Lung microvascular endothelial cell (primary cell): ENCODE measurements at regions not wholly inside any gene's neighbourhood (a gene's known extent, or its start where the extent isn't known, plus 50 kb on each side); places are given as distances from the start of the nearest gene placed in this dataset.

Experiments used
- DNase-seq, 2 donors: peaks; one replicate each; pipeline versions ENCODE4 v3.0.0 to v3.0.0-alpha.2; 2010; ENCODE audit warnings: low read depth in 2 of 2

GRCh38 chr5:58073243-58073642 is 386.6 kb downstream of the PLK2 start:
- DNase-seq = peak in 1 of 2 donors; percentile 53

- no peak for DNase-seq
Measured at GRCh38 chr5:58072300-58072965, 387.5 kb downstream of the PLK2 start.

GRCh38 chr5:58071566-58071965 is 388.3 kb downstream of the PLK2 start:
- DNase-seq = peak in 1 of 2 donors; percentile 49

- DNase-seq = no peak
Measured at GRCh38 chr5:58069846-58070245, 390.0 kb downstream of the PLK2 start.

GRCh38 chr5:58069016-58069705 is 390.7 kb downstream of the PLK2 start:
- no peak for DNase-seq

- DNase-seq = no peak
Measured at GRCh38 chr5:58066557-58066956, 393.3 kb downstream of the PLK2 start.

- DNase-seq = no peak
Measured at GRCh38 chr5:58066076-58066475, 393.8 kb downstream of the PLK2 start.

GRCh38 chr5:58064801-58065200 is 395.1 kb downstream of the PLK2 start:
- no peak for DNase-seq

GRCh38 chr5:58060996-58061395 is 398.9 kb downstream of the PLK2 start:
- no peak for DNase-seq

- DNase-seq = no peak
Measured at GRCh38 chr5:58057324-58057723, 402.6 kb downstream of the PLK2 start.

GRCh38 chr5:58056546-58056945 is 403.3 kb downstream of the PLK2 start:
- DNase-seq = peak; percentile 66 to 88

GRCh38 chr5:58054018-58054417 is 405.9 kb downstream of the PLK2 start:
- no peak for DNase-seq

- no peak for DNase-seq
Measured at GRCh38 chr5:58048954-58049353, 410.9 kb downstream of the PLK2 start.

- DNase-seq = no peak
Measured at GRCh38 chr5:58048185-58048925, 411.5 kb downstream of the PLK2 start.

- no peak for DNase-seq
Measured at GRCh38 chr5:58046371-58046770, 413.5 kb downstream of the PLK2 start.

GRCh38 chr5:58044166-58044565 is 415.7 kb downstream of the PLK2 start:
- no peak for DNase-seq

- DNase-seq = no peak
Measured at GRCh38 chr5:58043032-58043945, 416.6 kb downstream of the PLK2 start.

- no peak for DNase-seq
Measured at GRCh38 chr5:58041884-58042283, 418.0 kb downstream of the PLK2 start.

GRCh38 chr5:58040846-58041245 is 419.0 kb downstream of the PLK2 start:
- no peak for DNase-seq

GRCh38 chr5:58040044-58040443 is 419.8 kb downstream of the PLK2 start:
- DNase-seq = no peak

- no peak for DNase-seq
Measured at GRCh38 chr5:58037899-58038298, 422.0 kb downstream of the PLK2 start.

- DNase-seq = no peak
Measured at GRCh38 chr5:58025809-58026208, 434.1 kb downstream of the PLK2 start.
